ENCODE measurements at regions not wholly inside any gene's neighbourhood (a gene's known extent, or its start where the extent isn't known, plus 50 kb on each side); places are given as distances from the start of the nearest gene placed in this dataset.

DNA sequence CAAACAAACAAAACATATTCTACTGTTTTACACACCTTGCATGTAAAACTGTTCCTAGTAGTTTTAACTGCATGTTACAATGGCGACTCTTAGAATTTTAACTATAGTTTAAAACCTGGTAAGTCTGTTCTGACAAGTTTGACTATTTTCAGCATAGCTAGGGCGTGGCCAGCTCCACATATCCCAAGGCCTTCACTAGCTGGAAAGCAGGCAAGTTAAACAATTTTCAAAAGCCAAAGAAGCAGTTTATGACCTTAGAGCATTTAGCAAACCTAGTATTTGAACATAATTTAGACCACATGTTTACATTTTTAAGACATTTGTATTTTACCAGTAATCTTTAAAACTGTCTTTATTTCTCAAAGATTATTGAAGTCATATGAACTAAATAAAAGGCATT is 402.8 kb upstream of the SYT4 start:
- H3K27me3 Mint-ChIP-seq (ENCODE audit: unreplicated experiment), result no peaks in the 10 kb centered on the region
- no peak overlapping the region for H3K4me3 Mint-ChIP-seq (ENCODE audit: unreplicated experiment)
- H3K4me1 Mint-ChIP-seq (ENCODE audit: low read depth, unreplicated experiment), result no peaks in the 10 kb centered on the region
- DNase-seq, result no peak
- TF ChIP-seq, protein P1, sequence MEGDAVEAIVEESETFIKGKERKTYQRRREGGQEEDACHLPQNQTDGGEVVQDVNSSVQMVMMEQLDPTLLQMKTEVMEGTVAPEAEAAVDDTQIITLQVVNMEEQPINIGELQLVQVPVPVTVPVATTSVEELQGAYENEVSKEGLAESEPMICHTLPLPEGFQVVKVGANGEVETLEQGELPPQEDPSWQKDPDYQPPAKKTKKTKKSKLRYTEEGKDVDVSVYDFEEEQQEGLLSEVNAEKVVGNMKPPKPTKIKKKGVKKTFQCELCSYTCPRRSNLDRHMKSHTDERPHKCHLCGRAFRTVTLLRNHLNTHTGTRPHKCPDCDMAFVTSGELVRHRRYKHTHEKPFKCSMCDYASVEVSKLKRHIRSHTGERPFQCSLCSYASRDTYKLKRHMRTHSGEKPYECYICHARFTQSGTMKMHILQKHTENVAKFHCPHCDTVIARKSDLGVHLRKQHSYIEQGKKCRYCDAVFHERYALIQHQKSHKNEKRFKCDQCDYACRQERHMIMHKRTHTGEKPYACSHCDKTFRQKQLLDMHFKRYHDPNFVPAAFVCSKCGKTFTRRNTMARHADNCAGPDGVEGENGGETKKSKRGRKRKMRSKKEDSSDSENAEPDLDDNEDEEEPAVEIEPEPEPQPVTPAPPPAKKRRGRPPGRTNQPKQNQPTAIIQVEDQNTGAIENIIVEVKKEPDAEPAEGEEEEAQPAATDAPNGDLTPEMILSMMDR (IDR thresholded peaks at IDR 0.05; ENCODE audit: partially characterized antibody, unreplicated experiment), result no peak
- H3K36me3 Mint-ChIP-seq (ENCODE audit: unreplicated experiment), result no peaks in the 10 kb centered on the region
- H3K9me3 Mint-ChIP-seq (ENCODE audit: unreplicated experiment), result no peaks in the 10 kb centered on the region
- H3K27ac Mint-ChIP-seq (ENCODE audit: unreplicated experiment), result no peak overlapping the region

DNA sequence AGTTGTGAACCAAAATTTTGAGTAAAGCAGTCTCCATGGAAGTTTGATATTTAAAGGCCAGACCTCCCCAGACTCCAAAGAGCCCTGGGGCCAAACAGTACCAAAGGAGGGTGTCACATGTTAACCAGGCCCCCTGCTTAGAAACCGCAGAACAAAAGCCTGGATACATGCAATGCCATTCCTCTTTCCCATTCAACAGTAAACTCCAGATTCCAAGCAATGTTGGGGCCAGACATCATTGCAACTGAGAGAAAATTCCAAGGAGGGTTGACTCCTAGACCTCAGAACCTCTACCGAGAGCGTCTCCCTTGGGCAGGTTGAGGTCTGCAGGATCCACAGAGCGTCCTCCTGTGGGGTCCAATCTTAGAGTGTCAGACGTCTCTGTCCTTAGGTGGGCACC is 404.4 kb upstream of the SYT4 start:
- no peak overlapping the region for H3K4me3 Mint-ChIP-seq (ENCODE audit: unreplicated experiment)

GRCh38 chr18:43682196-43682595 is 404.9 kb upstream of the SYT4 start:
- Mint-ChIP-seq H3K27me3 (ENCODE audit: unreplicated experiment) (no peaks in the 10 kb centered on the region), H3K4me1 (ENCODE audit: low read depth, unreplicated experiment) (no peaks in the 10 kb centered on the region), H3K4me3 (ENCODE audit: unreplicated experiment) (no peak overlapping the region), H3K9me3 (ENCODE audit: unreplicated experiment) (no peaks in the 10 kb centered on the region), H3K27ac (ENCODE audit: unreplicated experiment) (no peak overlapping the region), H3K36me3 (ENCODE audit: unreplicated experiment) (no peaks in the 10 kb centered on the region)
- no peak for DNase-seq
- TF ChIP-seq, protein P1 (IDR thresholded peaks at IDR 0.05; ENCODE audit: partially characterized antibody, unreplicated experiment), result no peak

More for the DNA sequence above, 404.4 kb upstream of the SYT4 start:
- Mint-ChIP-seq H3K27me3 (ENCODE audit: unreplicated experiment) (no peaks in the 10 kb centered on the region), H3K36me3 (ENCODE audit: unreplicated experiment) (no peaks in the 10 kb centered on the region), H3K27ac (ENCODE audit: unreplicated experiment) (no peak overlapping the region), H3K4me1 (ENCODE audit: low read depth, unreplicated experiment) (no peaks in the 10 kb centered on the region), H3K9me3 (ENCODE audit: unreplicated experiment) (no peaks in the 10 kb centered on the region)
- TF ChIP-seq, protein P1 (IDR thresholded peaks at IDR 0.05; ENCODE audit: partially characterized antibody, unreplicated experiment), result no peak
- no peak for DNase-seq

DNA sequence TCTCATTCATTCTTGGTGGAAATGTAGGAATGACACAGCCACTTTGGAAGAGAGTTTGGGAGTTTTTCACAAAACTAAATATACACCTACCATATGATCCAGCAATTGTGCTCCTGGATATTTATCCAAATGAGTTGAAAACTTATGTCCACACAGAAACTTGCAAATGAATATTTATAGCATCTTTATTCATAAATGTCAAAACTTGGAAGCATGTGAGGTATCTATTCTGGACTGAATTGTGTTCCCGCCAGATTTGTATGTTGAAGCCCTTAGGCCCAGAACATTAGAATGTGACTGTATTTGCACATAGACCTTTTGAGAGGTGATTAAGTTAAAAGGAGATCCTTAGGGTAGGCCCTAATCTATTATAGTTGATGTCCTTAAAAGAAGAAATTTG is 409.4 kb upstream of the SYT4 start:
- no peak overlapping the region for H3K4me3 Mint-ChIP-seq (ENCODE audit: unreplicated experiment)
- no peak overlapping the region for H3K27ac Mint-ChIP-seq (ENCODE audit: unreplicated experiment)
- H3K27me3 Mint-ChIP-seq (ENCODE audit: unreplicated experiment), result no peaks in the 10 kb centered on the region
- no peaks in the 10 kb centered on the region for H3K9me3 Mint-ChIP-seq (ENCODE audit: unreplicated experiment)
- no peak for DNase-seq
- TF ChIP-seq, protein P1 (IDR thresholded peaks at IDR 0.05; ENCODE audit: partially characterized antibody, unreplicated experiment), result no peak
- H3K36me3 Mint-ChIP-seq (ENCODE audit: unreplicated experiment), result no peaks in the 10 kb centered on the region
- no peaks in the 10 kb centered on the region for H3K4me1 Mint-ChIP-seq (ENCODE audit: low read depth, unreplicated experiment)

GRCh38 chr18:43692099-43692690 is 414.9 kb upstream of the SYT4 start:
- DNase-seq, result no peak
- Mint-ChIP-seq H3K4me3 (ENCODE audit: unreplicated experiment) (no peak overlapping the region), H3K9me3 (ENCODE audit: unreplicated experiment) (no peaks in the 10 kb centered on the region)

More at GRCh38 chr18:43692099-43692690, 414.9 kb upstream of the SYT4 start:
- H3K36me3 Mint-ChIP-seq (ENCODE audit: unreplicated experiment), result no peaks in the 10 kb centered on the region
- H3K27me3 Mint-ChIP-seq (ENCODE audit: unreplicated experiment), result no peaks in the 10 kb centered on the region
- no peak overlapping the region for H3K27ac Mint-ChIP-seq (ENCODE audit: unreplicated experiment)
- H3K4me1 Mint-ChIP-seq (ENCODE audit: low read depth, unreplicated experiment), result no peaks in the 10 kb centered on the region
- TF ChIP-seq, protein P1 (IDR thresholded peaks at IDR 0.05; ENCODE audit: partially characterized antibody, unreplicated experiment), result no peak

Measured in glutamatergic neuron (in vitro differentiated cells).